ENCODE measurements at regions not wholly inside any gene's neighbourhood (a gene's known extent, or its start where the extent isn't known, plus 50 kb on each side); places are given as distances from the start of the nearest gene placed in this dataset.
"Not testable (repeated sequence)": the region's sequence is repeated elsewhere in the genome, so short reads cannot be mapped to it uniquely, and the experiment has no call there.

DNA sequence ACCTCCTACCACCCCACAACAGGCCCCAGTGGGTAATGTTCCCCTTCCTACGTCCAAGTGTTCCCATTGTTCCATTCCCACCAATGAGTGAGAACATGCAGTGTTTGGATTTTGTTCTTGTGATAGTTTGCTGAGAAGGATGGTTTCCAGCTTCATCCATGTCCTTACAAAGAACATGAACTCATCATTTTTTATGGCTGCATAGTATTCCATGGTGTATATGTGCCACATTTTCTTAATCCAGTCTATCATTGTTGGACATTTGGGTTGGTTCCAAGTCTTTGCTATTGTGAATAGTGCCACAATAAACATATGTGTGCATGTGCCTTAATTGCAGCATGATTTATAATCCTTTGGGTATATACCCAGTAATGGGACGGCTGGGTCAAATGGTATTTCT lies 81.6 kb downstream of the P2RY10 start:
- intact Hi-C loops (cut with micrococcal nuclease): not testable (repeated sequence)

DNA sequence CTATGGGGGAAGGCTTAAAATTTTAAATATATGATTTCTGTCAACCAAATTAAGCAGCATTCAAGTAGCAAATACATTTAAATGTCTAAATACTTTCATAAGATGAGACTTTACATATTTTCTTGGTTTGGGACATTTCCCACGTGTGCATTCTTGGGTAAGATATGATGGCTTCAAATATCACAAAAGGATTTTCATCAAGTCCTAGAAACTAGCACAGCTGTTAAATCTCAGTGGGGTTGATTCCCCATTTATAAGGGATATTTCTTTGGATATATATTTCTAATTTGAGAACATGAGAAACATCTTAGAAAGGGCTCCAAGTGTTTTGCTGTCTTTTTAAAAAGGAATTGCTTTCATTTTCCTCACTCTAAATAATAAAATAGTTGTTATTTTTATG lies 90.2 kb downstream of the P2RY10 start:
- intact Hi-C loops (cut with micrococcal nuclease): no loop called here

- intact Hi-C loops (cut with micrococcal nuclease): no loop called here
Measured at GRCh38 chrX:79036157-79036880, 91.1 kb downstream of the P2RY10 start.

GRCh38 chrX:79065696-79066095 lies 78.8 kb upstream of the GPR174 start:
- intact Hi-C loops (cut with micrococcal nuclease): no loop called here

DNA sequence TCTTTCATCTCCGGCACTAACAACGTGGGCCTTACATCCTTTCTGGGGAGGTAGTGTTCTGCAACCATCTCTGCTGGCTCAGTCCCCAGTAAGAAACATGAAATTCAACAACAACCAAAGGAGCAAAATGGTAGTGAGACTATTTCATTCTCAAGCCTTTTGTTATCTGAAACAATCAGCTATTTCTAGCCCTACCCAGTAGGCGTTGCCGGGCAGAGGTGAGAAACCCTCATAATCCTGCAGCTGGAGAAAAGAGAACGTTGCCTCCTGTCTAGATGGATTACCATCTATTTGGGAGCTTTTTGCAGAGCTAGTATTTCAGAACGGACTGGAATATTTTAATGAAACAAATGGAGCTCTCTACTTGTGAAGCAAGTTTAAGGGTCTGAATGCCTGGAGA lies 66.4 kb upstream of the GPR174 start:
- intact Hi-C loops (cut with micrococcal nuclease): no loop called here

DNA sequence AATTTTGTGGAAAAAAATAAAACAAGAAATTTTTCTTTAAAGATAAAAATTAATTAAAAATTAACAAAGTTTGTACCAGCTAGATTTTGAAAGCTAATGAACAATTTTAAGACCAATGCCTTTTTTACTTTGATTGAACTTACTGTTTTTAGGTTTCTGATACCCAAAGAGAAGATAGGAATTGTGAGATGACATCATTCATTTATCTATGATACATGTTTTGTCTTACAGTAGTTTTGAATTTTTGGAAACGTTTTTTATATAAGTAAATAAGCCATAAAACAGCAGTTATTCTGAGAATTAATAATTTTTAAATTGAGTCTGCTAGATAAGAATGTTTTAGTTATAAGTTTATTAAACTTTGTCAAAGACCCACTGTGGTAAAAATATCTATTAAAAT lies 65.0 kb upstream of the GPR174 start:
- intact Hi-C loops (cut with micrococcal nuclease): no loop called here

DNA sequence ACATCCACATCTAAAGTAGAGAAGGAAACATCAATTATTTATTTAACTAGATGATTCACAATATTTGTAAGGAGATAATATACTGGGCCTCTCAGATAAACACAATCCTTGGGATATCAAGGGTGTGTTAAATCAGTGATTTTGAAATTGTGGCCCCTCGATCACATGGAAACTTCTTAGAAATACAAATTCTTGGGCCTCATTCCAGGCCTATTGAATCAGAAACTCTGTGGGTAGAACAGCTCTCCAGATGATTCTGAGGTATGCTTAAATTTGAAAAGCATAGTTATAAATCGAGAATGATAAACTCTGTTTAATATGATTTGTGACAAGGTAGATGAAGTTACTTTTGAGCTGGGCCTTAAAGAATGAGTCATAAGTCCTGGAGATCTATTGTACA lies 64.3 kb upstream of the GPR174 start:
- intact Hi-C loops (cut with micrococcal nuclease): loop anchor here (5.0 to 10.0 kb wide), 4 partner anchors 133 to 1185 kb away; partner anchors contain the start of genes COX7B, MAGT1 and P2RY10

GRCh38 chrX:79081895-79082512 lies 62.5 kb upstream of the GPR174 start:
- intact Hi-C loops (cut with micrococcal nuclease): loop anchor here (1.0 to 10.0 kb wide), 6 partner anchors 135 to 1187 kb away; partner anchors contain the start of genes COX7B, MAGT1 and P2RY10

- intact Hi-C loops (cut with micrococcal nuclease): loop anchor here (1.0 to 10.0 kb wide), 6 partner anchors 136 to 1188 kb away; partner anchors contain the start of genes COX7B, MAGT1 and P2RY10
Measured at GRCh38 chrX:79082899-79083298, 61.6 kb upstream of the GPR174 start.

DNA sequence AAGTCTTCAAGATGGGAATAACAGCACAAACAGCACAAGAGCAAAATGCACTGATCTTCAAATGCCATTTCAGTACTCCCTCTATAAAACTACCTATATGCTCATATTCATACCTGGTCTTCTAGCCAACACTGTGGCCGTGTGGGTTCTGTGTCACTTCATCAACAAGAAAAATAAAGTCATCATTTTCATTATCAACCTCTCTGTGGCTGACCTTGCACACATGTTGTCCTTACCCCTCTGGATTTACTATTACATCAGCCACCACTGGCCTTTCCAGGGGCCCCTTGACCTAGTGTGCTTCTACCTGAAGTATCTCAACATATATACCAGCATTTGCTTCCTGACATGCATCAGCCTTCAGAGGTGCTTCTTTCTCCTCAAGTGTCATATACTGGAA lies 59.6 kb upstream of the GPR174 start:
- intact Hi-C loops (cut with micrococcal nuclease): loop anchor here (5.0 to 10.0 kb wide), 4 partner anchors 138 to 1190 kb away; partner anchors contain the start of genes COX7B, MAGT1 and P2RY10

DNA sequence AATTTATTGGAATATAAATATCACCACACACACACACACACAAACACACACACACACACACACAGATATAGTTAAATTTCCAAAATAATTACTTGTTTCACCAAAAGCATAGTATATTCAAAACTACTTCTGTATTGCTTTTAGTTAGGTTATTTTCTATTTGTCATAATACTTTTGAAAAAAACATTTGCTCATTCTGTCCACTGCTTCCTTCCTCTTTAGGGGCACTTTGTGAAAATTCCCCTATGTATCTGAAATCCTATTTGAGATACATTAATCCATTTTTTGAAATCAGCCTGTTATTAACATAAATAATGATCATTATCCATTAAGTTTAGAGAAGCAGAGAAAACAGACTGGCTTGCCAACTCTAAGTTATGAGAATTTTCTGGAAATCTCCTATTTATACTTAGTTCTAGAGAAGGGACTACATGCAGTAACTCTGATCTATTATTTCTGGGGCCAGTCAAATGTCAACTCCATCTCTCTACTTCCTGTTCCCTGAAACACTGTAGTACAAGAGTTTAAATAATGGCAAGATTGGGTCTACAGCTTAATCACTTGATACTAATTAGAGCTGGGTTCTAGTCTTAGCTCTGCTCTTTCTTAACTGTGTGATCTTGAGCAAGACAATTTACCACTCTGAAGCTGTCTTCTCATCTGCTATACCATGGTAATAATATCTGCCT lies 54.4 kb upstream of the GPR174 start:
- intact Hi-C loops (cut with micrococcal nuclease): loop anchor here (10.0 kb wide), 1 partner anchor 1195 kb away; the partner anchor contains the start of genes COX7B and MAGT1

GRCh38 chrX:79094075-79094832 lies 50.2 kb upstream of the GPR174 start:
- intact Hi-C loops (cut with micrococcal nuclease): no loop called here
